ENCODE measurements at regions not wholly inside any gene's neighbourhood (a gene's known extent, or its start where the extent isn't known, plus 50 kb on each side); places are given as distances from the start of the nearest gene placed in this dataset.

DNA sequence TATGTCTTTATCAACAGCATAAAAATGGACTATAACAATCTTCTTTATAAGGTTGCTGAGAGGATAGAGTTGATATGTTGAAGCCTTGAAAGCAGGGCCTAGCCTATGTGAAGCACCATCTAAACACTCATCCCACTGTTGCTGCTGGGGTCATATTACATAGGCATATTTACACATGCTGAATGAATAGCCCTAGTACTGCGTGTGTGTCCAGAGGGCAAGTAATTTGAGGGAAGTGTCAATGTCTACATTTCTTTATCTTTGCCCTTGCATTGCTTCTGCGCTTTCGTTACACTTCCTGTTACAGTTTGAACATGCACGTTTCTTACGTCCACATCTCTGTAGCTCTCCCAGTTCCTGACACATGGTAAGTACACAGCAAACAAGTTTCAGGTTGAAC, 280.3 kb upstream of the ATP5MC3 start:
- H3K79me2 ChIP-seq (ENCODE audit: control insufficient read depth in 1 of 2, insufficient read depth in 2 of 2, low read length in 2 of 2) = no peaks in the 10 kb centered on the region
- no peak overlapping the region for H3K14ac ChIP-seq (ENCODE audit: insufficient read length)
- no peak overlapping the region for H3K56ac ChIP-seq (replicated peaks; ENCODE audit: insufficient read length, low read depth, low read length)
- no peak overlapping the region for H3K23ac ChIP-seq (ENCODE audit: insufficient read length)
- peaks cover 5 to 9% of the 10 kb centered on the region in 2 experiments; a peak in 3 of 4 replicates for H3K9me3 ChIP-seq (ENCODE audit: insufficient read depth in 2 of 2, low read depth in 1 of 2, low read length in 1 of 2)
- no peak overlapping the region for H2BK5ac ChIP-seq (ENCODE audit: low read depth, low read length)
- POLR2A ChIA-PET (ENCODE audit: partially characterized antibody) = no interaction called here
- no peaks in the 10 kb centered on the region for H3K36me3 ChIP-seq (ENCODE audit: control insufficient read depth in 2 of 4, insufficient read depth in 4 of 4, low read length in 3 of 4)
- no peak overlapping the region for H3K18ac ChIP-seq (ENCODE audit: extremely low read depth, low read length)
- CTCF ChIA-PET (ENCODE audit: partially characterized antibody) = no interaction called here
- H2BK15ac ChIP-seq (ENCODE audit: low read length) = no peak overlapping the region
- H3K79me1 ChIP-seq (ENCODE audit: low read depth, low read length) = no peaks in the 10 kb centered on the region
- no peaks in the 10 kb centered on the region for H4K20me1 ChIP-seq (replicated peaks in 1 of 2; ENCODE audit: control insufficient read depth in 1 of 2, insufficient read depth in 2 of 2, low read length in 2 of 2)
- H3K23me2 ChIP-seq (ENCODE audit: low read depth, low read length) = no peaks in the 10 kb centered on the region
- H2BK120ac ChIP-seq (replicated peaks; ENCODE audit: low read depth, low read length) = no peak overlapping the region
- no peak for FAIRE-seq
- H3K4me2 ChIP-seq (ENCODE audit: insufficient read depth in 1 of 2, low read depth in 2 of 2, low read length in 2 of 2) = no peak overlapping the region
- H2BK12ac ChIP-seq (ENCODE audit: low read depth, low read length) = no peak overlapping the region
- H3K27me3 ChIP-seq (replicated peaks in 1 of 4; ENCODE audit: control insufficient read depth in 3 of 4, extremely low read depth in 1 of 4, insufficient read depth in 3 of 4, low read length in 3 of 4) = peaks cover 0 to 1% (median 0%) of the 10 kb centered on the region in 4 experiments; a peak in 1 of 7 replicates
- no peak overlapping the region for H4K91ac ChIP-seq (replicated peaks; ENCODE audit: insufficient read length, low read length)
- H4K5ac ChIP-seq (ENCODE audit: insufficient read length, low read depth, low read length) = no peak overlapping the region
- no peak overlapping the region for H3K9ac ChIP-seq (replicated peaks in 1 of 4; ENCODE audit: extremely low read depth in 1 of 4, low read depth in 3 of 4, low read length in 3 of 4)
- no peak overlapping the region for H3K4ac ChIP-seq (replicated peaks; ENCODE audit: insufficient read length, low read depth, low read length)
- H2BK20ac ChIP-seq (ENCODE audit: low read length) = no peak overlapping the region
- WGBS, 2 experiments (ENCODE audit: extremely low coverage in 1 of 2, insufficient coverage in 1 of 2, insufficient read length in 1 of 2, insufficient replicate concordance in 2 of 2, low coverage in 1 of 2, low lambda C conversion rate in 2 of 2, missing lambda C conversion rate in 1 of 2) = 99% methylated on average over 5 of the region's 5 CpGs; no CpG with 5 or more reads in 1 of the 2 experiments
- no peak overlapping the region for H3K4me3 ChIP-seq (ENCODE audit: extremely low read depth in 1 of 4, insufficient read depth in 2 of 4, low read depth in 3 of 4, low read length in 4 of 4)
- no peak overlapping the region for H2AK5ac ChIP-seq (ENCODE audit: low read depth, low read length)
- no peak overlapping the region for H3K27ac ChIP-seq (ENCODE audit: low read depth, low read length)
- no peak overlapping the region for H2AFZ ChIP-seq (ENCODE audit: low read length)
- H3K4me1 ChIP-seq (replicated peaks in 1 of 4; ENCODE audit: control insufficient read depth in 3 of 4, insufficient read depth in 4 of 4, low read length in 3 of 4) = peaks cover 0 to 2% (median 0%) of the 10 kb centered on the region in 4 experiments; a peak in 1 of 7 replicates
- no peak overlapping the region for H4K8ac ChIP-seq (ENCODE audit: extremely low read depth, insufficient read depth, low read length)
- no peak for DNase-seq (ENCODE audit: low read depth in 1 of 2, low spot score in 2 of 2)
- TF ChIP-seq, protein P1, sequence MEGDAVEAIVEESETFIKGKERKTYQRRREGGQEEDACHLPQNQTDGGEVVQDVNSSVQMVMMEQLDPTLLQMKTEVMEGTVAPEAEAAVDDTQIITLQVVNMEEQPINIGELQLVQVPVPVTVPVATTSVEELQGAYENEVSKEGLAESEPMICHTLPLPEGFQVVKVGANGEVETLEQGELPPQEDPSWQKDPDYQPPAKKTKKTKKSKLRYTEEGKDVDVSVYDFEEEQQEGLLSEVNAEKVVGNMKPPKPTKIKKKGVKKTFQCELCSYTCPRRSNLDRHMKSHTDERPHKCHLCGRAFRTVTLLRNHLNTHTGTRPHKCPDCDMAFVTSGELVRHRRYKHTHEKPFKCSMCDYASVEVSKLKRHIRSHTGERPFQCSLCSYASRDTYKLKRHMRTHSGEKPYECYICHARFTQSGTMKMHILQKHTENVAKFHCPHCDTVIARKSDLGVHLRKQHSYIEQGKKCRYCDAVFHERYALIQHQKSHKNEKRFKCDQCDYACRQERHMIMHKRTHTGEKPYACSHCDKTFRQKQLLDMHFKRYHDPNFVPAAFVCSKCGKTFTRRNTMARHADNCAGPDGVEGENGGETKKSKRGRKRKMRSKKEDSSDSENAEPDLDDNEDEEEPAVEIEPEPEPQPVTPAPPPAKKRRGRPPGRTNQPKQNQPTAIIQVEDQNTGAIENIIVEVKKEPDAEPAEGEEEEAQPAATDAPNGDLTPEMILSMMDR (IDR thresholded peaks at IDR 0.05; ENCODE audit: control extremely low read depth in 1 of 3, insufficient read depth in 1 of 3, low read depth in 1 of 3, low read length in 3 of 3) = no peak
- TF ChIP-seq BACH1 (IDR thresholded peaks at IDR 0.05; ENCODE audit: low read length) = no peak
- TF ChIP-seq SUZ12 (IDR thresholded peaks at IDR 0.05; ENCODE audit: low read length) = no peak
- TF ChIP-seq EP300 (IDR thresholded peaks at IDR 0.05; ENCODE audit: borderline replicate concordance in 1 of 2, low read depth in 2 of 2, low read length in 2 of 2) = no peak
- no peak for TF ChIP-seq TAF7 (optimal IDR thresholded peaks at IDR 0.05; ENCODE audit: borderline replicate concordance, low read depth, low read length)
- TF ChIP-seq BCL11A (IDR thresholded peaks at IDR 0.05; ENCODE audit: low read depth in 2 of 2, low read length in 2 of 2) = no peak
- TF ChIP-seq MAFK (IDR thresholded peaks at IDR 0.05; ENCODE audit: low read depth, low read length) = no peak
- TF ChIP-seq CHD1 (IDR thresholded peaks at IDR 0.05; ENCODE audit: low read depth, low read length) = no peak
- no peak for TF ChIP-seq SP4 (IDR thresholded peaks at IDR 0.05; ENCODE audit: low read length)
- TF ChIP-seq, protein P2, sequence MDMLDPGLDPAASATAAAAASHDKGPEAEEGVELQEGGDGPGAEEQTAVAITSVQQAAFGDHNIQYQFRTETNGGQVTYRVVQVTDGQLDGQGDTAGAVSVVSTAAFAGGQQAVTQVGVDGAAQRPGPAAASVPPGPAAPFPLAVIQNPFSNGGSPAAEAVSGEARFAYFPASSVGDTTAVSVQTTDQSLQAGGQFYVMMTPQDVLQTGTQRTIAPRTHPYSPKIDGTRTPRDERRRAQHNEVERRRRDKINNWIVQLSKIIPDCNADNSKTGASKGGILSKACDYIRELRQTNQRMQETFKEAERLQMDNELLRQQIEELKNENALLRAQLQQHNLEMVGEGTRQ (IDR thresholded peaks at IDR 0.05; ENCODE audit: low read length) = no peak
- no peak for TF ChIP-seq JUN (IDR thresholded peaks at IDR 0.05; ENCODE audit: low read depth, low read length)
- no peak for TF ChIP-seq POLR2AphosphoS5 (IDR thresholded peaks at IDR 0.05; ENCODE audit: low read depth, low read length)

Measured in H1 (cell line).